H1 (cell line): ENCODE measurements at regions not wholly inside any gene's neighbourhood (a gene's known extent, or its start where the extent isn't known, plus 50 kb on each side); places are given as distances from the start of the nearest gene placed in this dataset.

Experiments used
- EZH2 ChIP-seq: fragments of 200-600 bp; sonication (generic); IDR thresholded peaks from 2 replicates; pipeline ENCODE4 v1.7.1; 2012; ENCODE audit warnings: low read depth, mild to moderate bottlenecking, moderate library complexity, low read length, inconsistent platforms; ENCODE audit not compliant: severe bottlenecking
- NRF1 ChIP-seq: IDR thresholded peaks from 2 replicates; pipeline ENCODE4 v1.6.1; 2011; ENCODE audit warnings: mild to moderate bottlenecking, low read depth, low read length, improper control_type of control experiment
- ZNF274 ChIP-seq: IDR thresholded peaks from 2 replicates; pipeline ENCODE4 v1.7.0; 2012; ENCODE audit warnings: low read length, borderline replicate concordance; ENCODE audit errors: extremely low read depth
- TF ChIP-seq, protein P1 (sequence below), 3 experiments: IDR thresholded peaks; 1 replicate in 2 of 3; 2 replicates in 1 of 3; pipeline versions ENCODE4 v1.5.1 to v1.6.1; 2011; ENCODE audit warnings: low read length in 3 of 3, mild to moderate bottlenecking in 3 of 3, inconsistent platforms in 2 of 3, low read depth in 1 of 3, moderate library complexity in 1 of 3; ENCODE audit not compliant: insufficient read depth in 1 of 3; ENCODE audit errors: control extremely low read depth in 1 of 3

DNA sequence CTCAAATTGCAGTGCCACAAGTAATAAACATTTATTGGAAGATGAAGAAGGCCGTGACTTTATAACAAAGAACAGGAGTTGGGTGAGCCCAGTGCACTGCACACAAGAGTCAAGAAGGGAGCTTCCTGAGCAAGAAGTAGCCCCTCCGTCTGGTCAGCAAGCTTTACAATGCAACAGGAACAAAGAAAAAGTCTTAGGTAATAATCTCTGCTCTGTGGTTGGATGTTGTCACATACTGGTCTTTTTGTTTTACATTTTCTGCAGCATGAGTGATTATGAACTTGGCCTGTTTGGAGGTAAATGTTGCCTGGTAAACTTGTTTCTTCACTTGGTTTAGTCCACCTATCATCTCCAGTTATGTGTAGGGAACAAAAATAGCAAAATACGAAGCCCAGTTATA, 157.2 kb downstream of the KDM5D start:
- TF ChIP-seq NRF1 (no peak), EZH2 (no peak), ZNF274 (no peak)
- TF ChIP-seq, protein P1, sequence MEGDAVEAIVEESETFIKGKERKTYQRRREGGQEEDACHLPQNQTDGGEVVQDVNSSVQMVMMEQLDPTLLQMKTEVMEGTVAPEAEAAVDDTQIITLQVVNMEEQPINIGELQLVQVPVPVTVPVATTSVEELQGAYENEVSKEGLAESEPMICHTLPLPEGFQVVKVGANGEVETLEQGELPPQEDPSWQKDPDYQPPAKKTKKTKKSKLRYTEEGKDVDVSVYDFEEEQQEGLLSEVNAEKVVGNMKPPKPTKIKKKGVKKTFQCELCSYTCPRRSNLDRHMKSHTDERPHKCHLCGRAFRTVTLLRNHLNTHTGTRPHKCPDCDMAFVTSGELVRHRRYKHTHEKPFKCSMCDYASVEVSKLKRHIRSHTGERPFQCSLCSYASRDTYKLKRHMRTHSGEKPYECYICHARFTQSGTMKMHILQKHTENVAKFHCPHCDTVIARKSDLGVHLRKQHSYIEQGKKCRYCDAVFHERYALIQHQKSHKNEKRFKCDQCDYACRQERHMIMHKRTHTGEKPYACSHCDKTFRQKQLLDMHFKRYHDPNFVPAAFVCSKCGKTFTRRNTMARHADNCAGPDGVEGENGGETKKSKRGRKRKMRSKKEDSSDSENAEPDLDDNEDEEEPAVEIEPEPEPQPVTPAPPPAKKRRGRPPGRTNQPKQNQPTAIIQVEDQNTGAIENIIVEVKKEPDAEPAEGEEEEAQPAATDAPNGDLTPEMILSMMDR (IDR thresholded peaks at IDR 0.05; ENCODE audit: control extremely low read depth in 1 of 3, insufficient read depth in 1 of 3, low read depth in 1 of 3, low read length in 3 of 3): no peak
